ENCODE measurements at regions not wholly inside any gene's neighbourhood (a gene's known extent, or its start where the extent isn't known, plus 50 kb on each side); places are given as distances from the start of the nearest gene placed in this dataset.

DNA sequence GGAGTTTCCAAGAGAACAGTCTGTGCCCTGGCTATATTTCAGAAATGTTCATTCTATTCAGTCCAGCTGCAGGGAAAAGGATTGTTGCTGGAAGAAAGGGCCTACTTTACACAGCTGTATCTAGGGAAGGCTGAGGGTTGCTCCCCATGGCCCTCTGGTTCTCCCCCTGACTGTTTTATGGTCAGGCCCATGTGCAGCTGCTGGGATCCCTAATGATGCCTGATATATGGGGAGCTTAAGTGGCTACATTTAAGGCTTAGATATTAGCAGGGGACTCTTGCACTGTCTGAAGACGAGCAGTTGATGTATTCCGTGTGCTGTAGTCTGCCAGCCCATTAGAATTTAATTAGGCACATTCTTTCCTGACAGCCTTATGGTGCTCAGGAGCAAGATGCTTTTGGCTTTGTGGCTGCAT, 72.0 kb downstream of the FAM43A start:
- DNase-seq, result no peak
- no peak overlapping the region for H3K27ac Mint-ChIP-seq
- peaks cover 0 to 12% (median 9%) of the 10 kb centered on the region in 3 donors for H3K27me3 Mint-ChIP-seq (ENCODE audit: low read depth in 3 of 3)
- H3K9me3 Mint-ChIP-seq, result no peaks in the 10 kb centered on the region
- no peaks in the 10 kb centered on the region for H3K4me1 Mint-ChIP-seq
- no peaks in the 10 kb centered on the region for H3K36me3 Mint-ChIP-seq
- H3K4me3 Mint-ChIP-seq, result no peak overlapping the region

- H3K4me1 Mint-ChIP-seq, result no peaks in the 10 kb centered on the region
- no peaks in the 10 kb centered on the region for H3K36me3 Mint-ChIP-seq
- no peak for DNase-seq
- no peaks in the 10 kb centered on the region for H3K9me3 Mint-ChIP-seq
- no peak overlapping the region for H3K27ac Mint-ChIP-seq
- no peak overlapping the region for H3K4me3 Mint-ChIP-seq
- peaks cover 0 to 17% (median 9%) of the 10 kb centered on the region in 3 donors for H3K27me3 Mint-ChIP-seq (ENCODE audit: low read depth in 3 of 3)
Measured at GRCh38 chr3:194758716-194759115, 73.0 kb downstream of the FAM43A start.

DNA sequence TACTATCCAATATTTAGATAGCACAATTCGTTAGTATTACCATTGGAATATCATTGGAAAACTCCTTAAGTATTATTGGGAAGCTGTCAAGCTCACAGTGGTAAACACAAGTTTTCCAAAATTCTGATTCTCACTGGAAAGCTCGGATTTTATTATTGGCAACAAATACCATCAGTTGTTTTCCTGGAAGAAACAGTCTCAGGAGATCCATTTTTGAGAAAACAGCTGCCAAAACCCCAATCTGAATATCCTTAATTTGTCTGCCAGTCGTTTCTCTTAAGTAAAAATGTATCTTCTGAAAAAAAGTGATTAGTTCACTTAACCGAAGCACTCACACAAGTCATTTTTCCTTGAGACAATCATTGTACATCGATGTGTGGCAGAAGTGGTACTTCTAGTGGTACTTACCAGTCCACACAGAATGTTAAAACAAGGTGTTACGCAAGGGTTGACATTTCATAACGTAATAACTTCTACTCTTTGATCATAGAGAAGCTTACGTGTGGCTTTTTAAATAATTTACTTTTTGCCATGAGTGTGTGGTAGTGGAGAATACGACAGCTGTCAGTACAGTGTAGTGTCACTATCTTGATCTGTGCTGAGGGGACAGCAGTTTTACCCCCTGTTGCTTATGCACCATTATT, 74.9 kb downstream of the FAM43A start:
- DNase-seq, result no peak
- H3K36me3 Mint-ChIP-seq, result no peaks in the 10 kb centered on the region
- H3K27ac Mint-ChIP-seq, result no peak overlapping the region
- H3K4me1 Mint-ChIP-seq, result no peaks in the 10 kb centered on the region
- H3K27me3 Mint-ChIP-seq (ENCODE audit: low read depth in 3 of 3), result peaks cover 2 to 19% (median 7%) of the 10 kb centered on the region in 3 donors
- no peaks in the 10 kb centered on the region for H3K9me3 Mint-ChIP-seq
- no peak overlapping the region for H3K4me3 Mint-ChIP-seq

GRCh38 chr3:194761384-194761783, 75.7 kb downstream of the FAM43A start:
- peak overlapping the region in 1 of 6 donors; percentile 29 for H3K27ac Mint-ChIP-seq
- H3K4me3 Mint-ChIP-seq, result no peak overlapping the region
- H3K36me3 Mint-ChIP-seq, result no peaks in the 10 kb centered on the region
- peaks cover 2 to 19% (median 7%) of the 10 kb centered on the region in 3 donors for H3K27me3 Mint-ChIP-seq (ENCODE audit: low read depth in 3 of 3)
- H3K9me3 Mint-ChIP-seq, result no peaks in the 10 kb centered on the region
- no peak for DNase-seq
- peaks cover 2% of the 10 kb centered on the region in 2 donors for H3K4me1 Mint-ChIP-seq

DNA sequence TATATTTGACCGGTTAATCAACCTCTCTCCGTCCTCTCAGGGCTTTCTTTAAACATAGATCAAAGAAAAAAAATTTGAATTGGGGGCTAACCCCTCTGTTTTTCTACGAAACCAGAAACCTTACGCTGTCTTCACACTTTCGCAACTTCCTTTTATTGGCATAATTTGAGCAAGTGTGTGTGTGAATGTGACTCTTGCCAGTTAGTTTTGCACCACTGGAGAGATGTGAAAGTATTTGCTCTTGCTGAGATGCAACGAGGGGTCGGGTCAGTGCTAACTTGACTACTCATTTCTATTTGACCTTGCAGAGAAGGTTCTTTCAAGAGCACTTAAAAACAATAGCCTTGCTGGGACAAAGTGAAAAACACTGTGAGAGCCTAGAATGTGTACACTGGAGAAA, 81.2 kb downstream of the FAM43A start:
- H3K4me1 Mint-ChIP-seq, result peaks cover 40 to 46% of the 10 kb centered on the region in 2 donors
- H3K36me3 Mint-ChIP-seq, result no peaks in the 10 kb centered on the region
- H3K27ac Mint-ChIP-seq, result peak overlapping the region; percentile 71 to 88 (median 80)
- peak overlapping the region; percentile 55 to 89 (median 77) for H3K4me3 Mint-ChIP-seq
- peak; percentile 30 to 42 (median 30) for DNase-seq
- H3K9me3 Mint-ChIP-seq, result no peaks in the 10 kb centered on the region
- peaks cover 0 to 15% (median 8%) of the 10 kb centered on the region in 3 donors for H3K27me3 Mint-ChIP-seq (ENCODE audit: low read depth in 3 of 3)

DNA sequence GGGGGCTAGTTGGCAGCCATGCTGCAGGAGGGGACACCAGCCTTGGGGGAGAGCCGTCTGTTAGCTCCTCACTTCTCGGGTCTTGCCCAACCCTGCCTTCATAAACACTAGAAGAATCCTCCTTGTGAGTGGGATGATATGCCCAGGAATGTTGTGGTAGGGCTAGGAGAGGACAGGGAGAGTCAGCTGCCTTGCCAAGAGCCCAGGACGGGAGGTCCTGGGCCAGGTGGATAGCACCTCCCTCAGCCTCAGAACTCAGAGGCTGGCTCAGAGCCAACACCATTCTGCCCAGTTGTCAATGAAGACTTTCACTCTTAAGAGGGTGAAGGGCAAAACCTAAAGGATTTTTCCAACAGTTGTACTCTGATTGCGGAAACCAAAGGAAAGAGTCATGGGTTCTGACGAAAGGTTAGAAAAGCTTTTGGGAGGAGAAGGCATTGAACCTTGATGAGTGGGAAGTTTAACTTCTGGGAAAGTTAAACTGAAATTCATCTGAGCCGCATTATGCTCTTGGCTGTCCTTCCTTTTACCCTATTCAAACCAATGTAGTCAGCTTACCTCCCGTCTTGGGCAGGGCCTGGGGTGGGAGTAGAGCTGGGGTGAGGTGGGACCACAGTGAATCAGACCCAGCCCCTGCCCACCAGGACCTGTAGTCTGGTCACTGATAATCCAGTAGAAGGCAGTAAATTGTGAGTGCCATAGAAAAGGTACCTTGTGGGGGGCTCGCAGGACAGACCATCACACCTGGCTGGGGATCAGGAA, 81.9 kb downstream of the FAM43A start:
- Mint-ChIP-seq H3K27ac (peak overlapping the region; percentile 71 to 88 (median 80)), H3K4me1 (peaks cover 40 to 46% of the 10 kb centered on the region in 2 donors), H3K36me3 (no peaks in the 10 kb centered on the region), H3K4me3 (peak overlapping the region; percentile 55 to 89 (median 77)), H3K9me3 (no peaks in the 10 kb centered on the region), H3K27me3 (ENCODE audit: low read depth in 3 of 3) (peaks cover 0 to 14% (median 8%) of the 10 kb centered on the region in 3 donors)
- no peak for DNase-seq

GRCh38 chr3:194768586-194768985, 82.9 kb downstream of the FAM43A start:
- peaks cover 0 to 15% (median 8%) of the 10 kb centered on the region in 3 donors for H3K27me3 Mint-ChIP-seq (ENCODE audit: low read depth in 3 of 3)
- H3K36me3 Mint-ChIP-seq, result no peaks in the 10 kb centered on the region
- H3K4me3 Mint-ChIP-seq, result peak overlapping the region; percentile 80 to 93 (median 88)
- no peak for DNase-seq
- peaks cover 40 to 46% of the 10 kb centered on the region in 2 donors for H3K4me1 Mint-ChIP-seq
- H3K9me3 Mint-ChIP-seq, result no peaks in the 10 kb centered on the region
- H3K27ac Mint-ChIP-seq, result peak overlapping the region; percentile 82 to 95 (median 91)

DNA sequence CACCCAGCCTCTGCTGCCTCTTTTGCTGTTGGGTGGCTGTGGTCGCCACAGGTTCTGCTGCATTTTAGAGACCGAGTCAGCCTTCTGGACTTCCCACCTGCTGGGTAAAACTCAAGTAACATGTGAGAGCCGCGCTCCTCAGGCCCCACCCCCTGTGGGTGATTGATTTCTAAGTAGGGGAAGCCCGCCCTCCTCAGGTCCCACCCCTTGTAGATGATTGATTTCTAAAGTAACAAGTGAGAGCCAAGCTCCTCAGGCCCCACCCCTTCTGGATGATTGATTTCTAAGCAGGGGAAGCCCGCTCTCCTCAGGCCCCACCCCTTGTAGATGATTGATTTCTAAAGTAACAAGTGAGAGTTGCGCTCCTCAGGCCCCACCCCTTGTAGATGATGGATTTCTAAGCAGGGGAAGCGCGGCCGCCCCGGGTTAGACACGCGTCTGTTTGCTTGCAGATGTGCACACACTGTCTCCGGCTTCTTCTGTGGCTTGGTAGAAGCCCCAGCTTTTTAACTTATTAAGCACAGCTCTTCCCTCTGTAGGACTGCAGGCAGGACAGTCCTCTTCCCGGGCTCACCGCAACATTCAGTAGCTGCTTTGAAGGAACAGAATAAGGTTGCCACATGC, 83.4 kb downstream of the FAM43A start:
- Mint-ChIP-seq H3K27ac (peak overlapping the region; percentile 82 to 95 (median 91)), H3K9me3 (no peaks in the 10 kb centered on the region), H3K36me3 (no peaks in the 10 kb centered on the region), H3K27me3 (ENCODE audit: low read depth in 3 of 3) (peaks cover 0 to 19% (median 8%) of the 10 kb centered on the region in 3 donors), H3K4me1 (peaks cover 40 to 46% of the 10 kb centered on the region in 2 donors), H3K4me3 (peak overlapping the region; percentile 80 to 93 (median 88))
- DNase-seq, result peak; percentile 91 to 92 (median 91)

- H3K4me3 Mint-ChIP-seq, result no peak overlapping the region
- no peak overlapping the region for H3K27ac Mint-ChIP-seq
- H3K36me3 Mint-ChIP-seq, result no peaks in the 10 kb centered on the region
- H3K4me1 Mint-ChIP-seq, result peaks cover 28 to 34% of the 10 kb centered on the region in 2 donors
- peaks cover 0 to 23% (median 5%) of the 10 kb centered on the region in 3 donors for H3K27me3 Mint-ChIP-seq (ENCODE audit: low read depth in 3 of 3)
- H3K9me3 Mint-ChIP-seq, result no peaks in the 10 kb centered on the region
- DNase-seq, result no peak
Measured at GRCh38 chr3:194772241-194773000, 86.7 kb downstream of the FAM43A start.

- H3K27ac Mint-ChIP-seq, result no peak overlapping the region
- H3K27me3 Mint-ChIP-seq (ENCODE audit: low read depth in 3 of 3), result peaks cover 0 to 26% (median 5%) of the 10 kb centered on the region in 3 donors
- H3K36me3 Mint-ChIP-seq, result no peaks in the 10 kb centered on the region
- no peak for DNase-seq
- no peaks in the 10 kb centered on the region for H3K9me3 Mint-ChIP-seq
- H3K4me1 Mint-ChIP-seq, result peaks cover 20 to 26% of the 10 kb centered on the region in 2 donors
- H3K4me3 Mint-ChIP-seq, result no peak overlapping the region
Measured at GRCh38 chr3:194773216-194773615, 87.5 kb downstream of the FAM43A start.

- no peak for DNase-seq
- no peak overlapping the region for H3K27ac Mint-ChIP-seq
- no peaks in the 10 kb centered on the region for H3K36me3 Mint-ChIP-seq
- H3K4me1 Mint-ChIP-seq, result peaks cover 13 to 19% of the 10 kb centered on the region in 2 donors
- peaks cover 0 to 25% (median 5%) of the 10 kb centered on the region in 3 donors for H3K27me3 Mint-ChIP-seq (ENCODE audit: low read depth in 3 of 3)
- H3K9me3 Mint-ChIP-seq, result no peaks in the 10 kb centered on the region
- H3K4me3 Mint-ChIP-seq, result no peak overlapping the region
Measured at GRCh38 chr3:194773771-194774455, 88.2 kb downstream of the FAM43A start.

DNA sequence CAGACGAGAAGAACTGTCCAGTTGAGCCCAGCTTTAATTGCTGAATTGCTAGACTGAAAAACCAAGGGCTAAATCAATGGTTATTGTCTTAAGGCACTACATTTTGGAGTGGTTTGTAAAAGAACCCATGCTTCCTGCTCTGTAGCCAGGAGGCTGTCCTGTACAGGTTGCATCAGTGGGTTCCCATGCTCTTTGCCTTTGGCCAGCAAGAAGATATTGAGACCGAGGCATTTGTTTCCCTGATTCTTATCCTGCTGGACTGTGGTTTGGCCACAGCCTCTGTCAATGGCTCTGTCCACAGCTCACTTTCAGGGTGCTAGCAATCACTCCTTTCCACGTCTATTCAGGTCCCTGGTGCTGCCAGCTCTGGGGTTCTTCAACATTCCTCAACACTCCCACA, 89.6 kb downstream of the FAM43A start:
- H3K4me3 Mint-ChIP-seq, result no peak overlapping the region
- peaks cover 2 to 31% (median 3%) of the 10 kb centered on the region in 3 donors for H3K27me3 Mint-ChIP-seq (ENCODE audit: low read depth in 3 of 3)
- H3K36me3 Mint-ChIP-seq, result no peaks in the 10 kb centered on the region
- DNase-seq, result no peak
- H3K27ac Mint-ChIP-seq, result no peak overlapping the region
- peaks cover 2 to 6% of the 10 kb centered on the region in 2 donors for H3K4me1 Mint-ChIP-seq
- no peaks in the 10 kb centered on the region for H3K9me3 Mint-ChIP-seq

- H3K4me1 Mint-ChIP-seq, result peaks cover 1% of the 10 kb centered on the region in 2 donors
- H3K4me3 Mint-ChIP-seq, result no peak overlapping the region
- H3K27me3 Mint-ChIP-seq (ENCODE audit: low read depth in 3 of 3), result peaks cover 2 to 32% (median 3%) of the 10 kb centered on the region in 3 donors
- DNase-seq, result no peak
- no peaks in the 10 kb centered on the region for H3K36me3 Mint-ChIP-seq
- H3K27ac Mint-ChIP-seq, result no peak overlapping the region
- no peaks in the 10 kb centered on the region for H3K9me3 Mint-ChIP-seq
Measured at GRCh38 chr3:194775731-194776130, 90.0 kb downstream of the FAM43A start.
